AML-193 (cell line): ENCODE measurements at regions not wholly inside any gene's neighbourhood (a gene's known extent, or its start where the extent isn't known, plus 50 kb on each side); places are given as distances from the start of the nearest gene placed in this dataset.
A peak's percentile ranks its signal among the peaks of the same experiment; 100 is the strongest.

Source experiments
- DNase-seq, 2 experiments: peaks; one replicate each; lab custom pipeline; 2025; lab: John Stamatoyannopoulos, UW

- DNase-seq: no peak
Measured at GRCh38 chr13:39244561-39245230, 206.4 kb downstream of the NHLRC3 start.

GRCh38 chr13:39245688-39246087, 207.4 kb downstream of the NHLRC3 start:
- DNase-seq: no peak

GRCh38 chr13:39249982-39250381, 211.7 kb downstream of the NHLRC3 start:
- DNase-seq: no peak

- no peak for DNase-seq
Measured at GRCh38 chr13:39250440-39250839, 212.2 kb downstream of the NHLRC3 start.

- DNase-seq: no peak
Measured at GRCh38 chr13:39251340-39251739, 213.1 kb downstream of the NHLRC3 start.

- no peak for DNase-seq
Measured at GRCh38 chr13:39253774-39254173, 215.5 kb downstream of the NHLRC3 start.

- no peak for DNase-seq
Measured at GRCh38 chr13:39254601-39255000, 216.3 kb downstream of the NHLRC3 start.

- DNase-seq: no peak
Measured at GRCh38 chr13:39257642-39258041, 219.4 kb downstream of the NHLRC3 start.

GRCh38 chr13:39259371-39260140, 221.3 kb downstream of the NHLRC3 start:
- no peak for DNase-seq

- DNase-seq: peak; percentile 48 to 51
Measured at GRCh38 chr13:39263033-39263432, 224.8 kb downstream of the NHLRC3 start.

GRCh38 chr13:39263531-39263930, 225.3 kb downstream of the NHLRC3 start:
- DNase-seq: no peak

GRCh38 chr13:39266426-39266825, 228.2 kb downstream of the NHLRC3 start:
- DNase-seq: no peak

GRCh38 chr13:39268398-39268797, 230.1 kb downstream of the NHLRC3 start:
- no peak for DNase-seq

GRCh38 chr13:39269004-39269403, 230.7 kb downstream of the NHLRC3 start:
- DNase-seq: no peak

GRCh38 chr13:39269411-39269810, 231.2 kb downstream of the NHLRC3 start:
- no peak for DNase-seq

GRCh38 chr13:39272994-39273393, 234.7 kb downstream of the NHLRC3 start:
- no peak for DNase-seq

GRCh38 chr13:39273953-39274738, 235.9 kb downstream of the NHLRC3 start:
- no peak for DNase-seq

- no peak for DNase-seq
Measured at GRCh38 chr13:39274739-39275325, 236.6 kb downstream of the NHLRC3 start.

- no peak for DNase-seq
Measured at GRCh38 chr13:39279077-39279476, 240.8 kb downstream of the NHLRC3 start.

- DNase-seq: no peak
Measured at GRCh38 chr13:39281539-39282150, 243.4 kb downstream of the NHLRC3 start.

GRCh38 chr13:39282400-39282972, 244.2 kb downstream of the NHLRC3 start:
- DNase-seq: no peak

GRCh38 chr13:39283072-39283471, 244.8 kb downstream of the NHLRC3 start:
- DNase-seq: no peak
